ENCODE measurements at regions not wholly inside any gene's neighbourhood (a gene's known extent, or its start where the extent isn't known, plus 50 kb on each side); places are given as distances from the start of the nearest gene placed in this dataset.

DNA sequence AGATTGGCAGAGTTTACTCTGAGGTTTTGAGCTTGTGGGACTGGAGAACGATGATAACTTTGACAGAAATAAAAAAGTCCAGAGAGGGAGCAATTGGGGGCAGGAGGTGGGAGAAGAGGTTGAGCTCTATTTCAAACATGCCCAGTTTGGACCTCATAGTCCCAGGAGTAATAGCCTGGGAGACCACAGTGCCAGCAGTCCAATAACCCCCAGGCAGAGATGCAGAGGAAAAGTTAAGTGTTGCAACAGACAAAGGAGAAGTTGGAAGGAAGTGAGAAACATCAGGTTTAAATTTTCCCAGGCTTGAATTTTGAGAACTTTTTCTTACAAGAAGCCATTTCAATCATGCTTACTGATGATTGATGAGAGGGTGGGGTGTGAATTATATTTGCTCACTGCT is 117.0 kb upstream of the GHR start:
- TF ChIP-seq, protein P1, sequence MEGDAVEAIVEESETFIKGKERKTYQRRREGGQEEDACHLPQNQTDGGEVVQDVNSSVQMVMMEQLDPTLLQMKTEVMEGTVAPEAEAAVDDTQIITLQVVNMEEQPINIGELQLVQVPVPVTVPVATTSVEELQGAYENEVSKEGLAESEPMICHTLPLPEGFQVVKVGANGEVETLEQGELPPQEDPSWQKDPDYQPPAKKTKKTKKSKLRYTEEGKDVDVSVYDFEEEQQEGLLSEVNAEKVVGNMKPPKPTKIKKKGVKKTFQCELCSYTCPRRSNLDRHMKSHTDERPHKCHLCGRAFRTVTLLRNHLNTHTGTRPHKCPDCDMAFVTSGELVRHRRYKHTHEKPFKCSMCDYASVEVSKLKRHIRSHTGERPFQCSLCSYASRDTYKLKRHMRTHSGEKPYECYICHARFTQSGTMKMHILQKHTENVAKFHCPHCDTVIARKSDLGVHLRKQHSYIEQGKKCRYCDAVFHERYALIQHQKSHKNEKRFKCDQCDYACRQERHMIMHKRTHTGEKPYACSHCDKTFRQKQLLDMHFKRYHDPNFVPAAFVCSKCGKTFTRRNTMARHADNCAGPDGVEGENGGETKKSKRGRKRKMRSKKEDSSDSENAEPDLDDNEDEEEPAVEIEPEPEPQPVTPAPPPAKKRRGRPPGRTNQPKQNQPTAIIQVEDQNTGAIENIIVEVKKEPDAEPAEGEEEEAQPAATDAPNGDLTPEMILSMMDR (IDR thresholded peaks at IDR 0.05): no peak

GRCh38 chr5:42309865-42310264 is 113.4 kb upstream of the GHR start:
- TF ChIP-seq, protein P1 (IDR thresholded peaks at IDR 0.05): no peak

GRCh38 chr5:42315214-42315613 is 108.0 kb upstream of the GHR start:
- TF ChIP-seq, protein P1 (IDR thresholded peaks at IDR 0.05): no peak

DNA sequence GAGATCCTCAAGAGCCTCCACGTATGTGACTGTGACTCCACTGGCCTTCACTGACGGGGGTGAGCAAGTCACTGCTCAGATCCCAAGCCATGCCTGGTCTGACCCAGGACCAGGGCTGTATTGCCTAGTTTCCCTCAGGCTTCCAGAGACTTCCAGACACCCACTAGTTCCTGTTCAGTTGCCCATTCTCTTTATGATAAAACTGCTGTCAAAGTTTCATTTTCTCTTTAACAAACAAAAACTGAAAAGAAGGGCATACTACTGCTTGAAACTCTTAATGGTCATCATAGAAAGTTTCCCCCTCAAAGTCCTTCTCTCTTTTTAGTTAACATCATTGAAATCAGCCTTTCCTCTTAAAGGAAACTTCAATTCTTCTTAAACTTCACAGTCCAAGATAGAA is 105.7 kb upstream of the GHR start:
- TF ChIP-seq, protein P1 (IDR thresholded peaks at IDR 0.05): no peak

GRCh38 chr5:42321785-42322184 is 101.5 kb upstream of the GHR start:
- TF ChIP-seq, protein P1 (IDR thresholded peaks at IDR 0.05): no peak

- TF ChIP-seq, protein P1 (IDR thresholded peaks at IDR 0.05): no peak
Observed at GRCh38 chr5:42337143-42337542, 86.1 kb upstream of the GHR start.

DNA sequence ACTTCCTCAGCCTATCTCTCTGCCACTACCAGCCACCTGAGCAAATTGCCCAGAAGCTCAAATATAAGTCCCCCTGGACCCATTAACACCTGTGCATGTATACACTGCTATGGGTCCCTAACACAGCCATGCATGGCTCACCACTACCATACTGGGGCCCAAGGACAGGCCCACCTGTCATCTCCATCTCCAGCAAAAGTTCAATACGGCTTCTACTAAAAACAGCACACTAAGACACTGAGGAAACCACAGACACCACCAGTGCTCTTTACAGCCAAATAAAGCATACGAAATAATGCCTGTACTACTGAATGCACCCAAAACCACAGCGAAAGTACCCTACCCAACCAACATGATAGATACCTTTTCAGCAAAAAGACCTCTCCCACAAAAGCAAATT is 85.6 kb upstream of the GHR start:
- TF ChIP-seq, protein P1 (IDR thresholded peaks at IDR 0.05): no peak

GRCh38 chr5:42338136-42338535 is 85.1 kb upstream of the GHR start:
- TF ChIP-seq, protein P1 (IDR thresholded peaks at IDR 0.05): no peak

Measured in LNCAP (cell line).